SK-N-SH (cell line): ENCODE measurements at regions not wholly inside any gene's neighbourhood (a gene's known extent, or its start where the extent isn't known, plus 50 kb on each side); places are given as distances from the start of the nearest gene placed in this dataset.

ENCODE experiments used
- CHD2 ChIP-seq: fragments of 150-350 bp; IDR thresholded peaks from 2 replicates; pipeline ENCODE4 v1.6.1; 2018; ENCODE audit warnings: low read length; ENCODE audit not compliant: partially characterized antibody
- CTCF ChIP-seq: fragments of 200-600 bp; sonication (generic); IDR thresholded peaks from 2 replicates; pipeline ENCODE4 v1.6.1; 2017; ENCODE audit warnings: antibody characterized with exemption, mild to moderate bottlenecking, moderate library complexity
- EP300 ChIP-seq, 2 experiments: IDR thresholded peaks; 2 replicates each; pipeline versions ENCODE4 v1.4.0 to v1.6.1; 2012; ENCODE audit warnings: borderline replicate concordance in 1 of 2, low read depth in 1 of 2, low read length in 1 of 2
- EZH2phosphoT487 ChIP-seq: fragments of 200-600 bp; sonication (generic); IDR thresholded peaks from 2 replicates; pipeline ENCODE4 v1.6.1; 2017; ENCODE audit warnings: low read depth, mixed run types, mild to moderate bottlenecking, antibody characterized with exemption, moderate library complexity, borderline replicate concordance
- FOSL2 ChIP-seq: IDR thresholded peaks from 2 replicates; pipeline ENCODE4 v1.4.0; 2012; ENCODE audit warnings: low read depth, mild to moderate bottlenecking, moderate library complexity, borderline replicate concordance
- MAX ChIP-seq: IDR thresholded peaks from 2 replicates; pipeline ENCODE4 v1.4.0; 2012; ENCODE audit warnings: low read depth
- POLR2AphosphoS5 ChIP-seq: IDR thresholded peaks from 2 replicates; pipeline ENCODE4 v1.6.1; 2012; ENCODE audit warnings: low read depth, low read length
- RFX5 ChIP-seq: IDR thresholded peaks from 2 replicates; pipeline ENCODE4 v1.6.1; 2012; ENCODE audit warnings: mild to moderate bottlenecking, improper control_type of control experiment, low read length
- SIN3A ChIP-seq: IDR thresholded peaks from 2 replicates; pipeline ENCODE4 v1.6.1; 2012; ENCODE audit warnings: low read depth, mild to moderate bottlenecking, low read length, moderate library complexity, borderline replicate concordance
- USF1 ChIP-seq: IDR thresholded peaks from 2 replicates; pipeline ENCODE4 v1.4.0; 2012; ENCODE audit warnings: low read depth, borderline replicate concordance
- USF2 ChIP-seq: fragments of 150-350 bp; IDR thresholded peaks from 2 replicates; pipeline ENCODE4 v1.6.1; 2017; ENCODE audit warnings: antibody characterized with exemption, low read length, low read depth, borderline replicate concordance
- ZBTB33 ChIP-seq: IDR thresholded peaks from 2 replicates; pipeline ENCODE4 v1.4.0; 2012; ENCODE audit warnings: low read depth, borderline replicate concordance

- TF ChIP-seq CTCF (no peak), CHD2 (no peak), EP300 (IDR thresholded peaks at IDR 0.05; ENCODE audit: borderline replicate concordance in 1 of 2, low read depth in 1 of 2, low read length in 1 of 2) (no peak), USF2 (no peak), FOSL2 (no peak), EZH2phosphoT487 (no peak), POLR2AphosphoS5 (no peak), ZBTB33 (no peak), MAX (no peak), USF1 (no peak), SIN3A (no peak), RFX5 (no peak)
These were observed 419.6 kb downstream of the DNAH5 start for GRCh38 chr5:13524936-13525335.
